GM12878 (cell line): ENCODE measurements at regions not wholly inside any gene's neighbourhood (a gene's known extent, or its start where the extent isn't known, plus 50 kb on each side); places are given as distances from the start of the nearest gene placed in this dataset.

Experiments
- ATAC-seq: fragments of 200-7000 bp; cut with Tn5 transposase; 3 replicates; pipeline ENCODE4 v1.9.1; 2020; ENCODE audit warnings: mild to moderate bottlenecking, moderate library complexity
- BruUV-seq: library from RNA; stranded (reverse); fragments of 400-500 nt; replicated peaks from 2 replicates; lab custom pipeline; 2021; lab: Mats Ljungman, UMichigan
- CTCF ChIA-PET: fragments of 300-600 bp; sonication (Branson Sonifier 250); formaldehyde crosslinking; extraction: SDS; loops from one replicate; lab custom pipeline; 2021; ENCODE audit warnings: inconsistent platforms; lab: Yijun Ruan, JAX
- POLR2A ChIA-PET: fragments of 350-600 bp; formaldehyde crosslinking; extraction: SDS; loops from one replicate; lab custom pipeline; 2021; ENCODE audit warnings: inconsistent platforms; lab: Charles Lee
- RAD21 ChIA-PET: fragments of 300-600 bp; sonication (Branson Sonifier 250); formaldehyde crosslinking; loops from one replicate; lab custom pipeline; 2023; ENCODE audit warnings: antibody characterized with exemption; ENCODE audit not compliant: unreplicated experiment; lab: Charles Lee
- SMC1A ChIA-PET: fragments of 300-600 bp; sonication (Branson Sonifier 250); formaldehyde crosslinking; loops from one replicate; lab custom pipeline; 2023; ENCODE audit not compliant: unreplicated experiment, uncharacterized antibody; lab: Charles Lee
- DNase-seq: peaks from one replicate; pipeline ENCODE4 v3.0.0-alpha.2; 2011; ENCODE audit warnings: low read depth, low spot score
- FAIRE-seq: peaks from 3 replicates; lab custom pipeline; 2011; peaks lifted over from hg19 to GRCh38; lab: Jason Lieb, UNC
- H2AFZ ChIP-seq: 2 replicates; pipeline ENCODE4 v1.6.0; 2011; ENCODE audit warnings: low read depth, low read length, control low read depth; ENCODE audit not compliant: control insufficient read depth
- H3K27ac ChIP-seq: 2 replicates; pipeline ENCODE4 v1.5.1; 2011; ENCODE audit warnings: control low read depth; ENCODE audit not compliant: control insufficient read depth, insufficient read depth
- H3K27me3 ChIP-seq, 2 experiments: replicated peaks in 1 of 2; 2 replicates each; pipeline versions ENCODE4 v1.6.0 to v1.6.1; 2011; ENCODE audit warnings: low read length in 1 of 2; ENCODE audit not compliant: control insufficient read depth in 2 of 2, insufficient read depth in 2 of 2
- H3K36me3 ChIP-seq, 2 experiments: 2 replicates each; pipeline ENCODE4 v1.5.1; 2011; ENCODE audit warnings: low read length in 1 of 2; ENCODE audit not compliant: control insufficient read depth in 2 of 2, insufficient read depth in 2 of 2
- H3K4me1 ChIP-seq: 2 replicates; pipeline ENCODE4 v1.6.1; 2011; ENCODE audit warnings: mild to moderate bottlenecking, low read length, moderate library complexity, mixed read lengths; ENCODE audit not compliant: control insufficient read depth, insufficient read depth
- H3K4me2 ChIP-seq: 2 replicates; pipeline ENCODE4 v1.6.0; 2011; ENCODE audit warnings: control low read depth; ENCODE audit not compliant: control insufficient read depth, insufficient read depth
- H3K4me3 ChIP-seq: fragments of 200-600 bp; sonication (generic); 2 replicates; pipeline ENCODE4 v1.5.1; 2016
- H3K79me2 ChIP-seq: 2 replicates; pipeline ENCODE4 v1.6.0; 2011; ENCODE audit warnings: low read length; ENCODE audit not compliant: control insufficient read depth, insufficient read depth
- H3K9ac ChIP-seq: 2 replicates; pipeline ENCODE4 v1.8.0; 2011; ENCODE audit warnings: low read length, control low read depth, mixed read lengths; ENCODE audit not compliant: control insufficient read depth, insufficient read depth
- H3K9me3 ChIP-seq: replicated peaks from 3 replicates; pipeline ENCODE4 v1.5.1; 2011; ENCODE audit warnings: mild to moderate bottlenecking, low read length; ENCODE audit not compliant: control insufficient read depth, insufficient read depth
- H4K20me1 ChIP-seq: 2 replicates; pipeline ENCODE4 v1.6.0; 2011; ENCODE audit not compliant: control insufficient read depth, insufficient read depth
- ATF7 ChIP-seq: fragments of 450-650 bp; IDR thresholded peaks from 2 replicates; pipeline ENCODE4 v1.6.1; 2016; ENCODE audit warnings: low read depth, mild to moderate bottlenecking
- BCLAF1 ChIP-seq: fragments of 450-650 bp; IDR thresholded peaks from 2 replicates; pipeline ENCODE4 v1.6.1; 2017; ENCODE audit warnings: antibody characterized with exemption, mild to moderate bottlenecking, moderate library complexity
- CHD4 ChIP-seq: fragments of 200-600 bp; sonication (generic); IDR thresholded peaks from 2 replicates; pipeline ENCODE4 v1.6.1; 2016; ENCODE audit warnings: mild to moderate bottlenecking
- ELK1 ChIP-seq: IDR thresholded peaks from 2 replicates; pipeline ENCODE4 v1.6.1; 2012; ENCODE audit warnings: low read depth, low read length, improper control_type of control experiment
- IRF3 ChIP-seq: fragments of 450-650 bp; IDR thresholded peaks from 2 replicates; pipeline ENCODE4 v1.6.1; 2014; ENCODE audit warnings: mild to moderate bottlenecking
- MAX ChIP-seq: IDR thresholded peaks from 2 replicates; pipeline ENCODE4 v1.6.1; 2012; ENCODE audit warnings: low read depth, low read length, improper control_type of control experiment
- MEF2B ChIP-seq: fragments of 450-650 bp; IDR thresholded peaks from 2 replicates; pipeline ENCODE4 v1.6.1; 2018; ENCODE audit warnings: mild to moderate bottlenecking, moderate library complexity; ENCODE audit not compliant: partially characterized antibody, poor library complexity, severe bottlenecking
- MLLT1 ChIP-seq: fragments of 450-650 bp; IDR thresholded peaks from 2 replicates; pipeline ENCODE4 v1.6.1; 2016; ENCODE audit warnings: mild to moderate bottlenecking
- RFX5 ChIP-seq: IDR thresholded peaks from 2 replicates; pipeline ENCODE4 v1.6.1; 2011; ENCODE audit warnings: low read depth, low read length, improper control_type of control experiment
- SIN3A ChIP-seq: IDR thresholded peaks from 2 replicates; pipeline ENCODE4 v1.6.1; 2012; ENCODE audit warnings: low read depth, low read length, improper control_type of control experiment
- SRF ChIP-seq, 2 experiments: IDR thresholded peaks; 2 replicates each; pipeline ENCODE4 v1.6.1; 2011; ENCODE audit warnings: low read depth in 2 of 2, low read length in 2 of 2, mild to moderate bottlenecking in 1 of 2, moderate library complexity in 1 of 2
- STAT3 ChIP-seq: IDR thresholded peaks from 2 replicates; pipeline ENCODE4 v1.6.1; 2011; ENCODE audit warnings: low read depth, low read length, improper control_type of control experiment
- ZBTB33 ChIP-seq: fragments of 450-650 bp; IDR thresholded peaks from 2 replicates; pipeline ENCODE4 v1.6.1; 2017; ENCODE audit warnings: mild to moderate bottlenecking
- WGBS: methylation state at CpG from one replicate; pipeline ENCODE4 v1.1.6; 2016; ENCODE audit warnings: low lambda C conversion rate; ENCODE audit not compliant: insufficient replicate concordance, insufficient coverage; ENCODE audit errors: missing lambda C conversion rate; 5-methylcytosine and 5-hydroxymethylcytosine counted together
- in situ Hi-C: fragments of 300-500 bp; cut with MboI; formaldehyde crosslinking; loops from 9 replicates; pipeline ENCODE4 v1.14.3; 2018; ENCODE audit warnings: mixed read lengths
- intact Hi-C: fragments of 100-400 bp; cut with micrococcal nuclease; formaldehyde crosslinking; loops from one replicate; pipeline ENCODE4 v1.14.2; 2022; ENCODE audit not compliant: unreplicated experiment

- no peak for TF ChIP-seq MLLT1
These were observed 632.2 kb downstream of the PCDH19 start (continued) for GRCh38 chrX:99777912-99778311.

GRCh38 chrX:99761731-99762130, 648.3 kb downstream of the PCDH19 start:
- Histone ChIP-seq H3K9ac (no peak overlapping the region), H2AFZ (no peak overlapping the region), H3K79me2 (no peaks in the 10 kb centered on the region), H3K4me1 (no peaks in the 10 kb centered on the region), H3K36me3 (no peaks in the 10 kb centered on the region), H3K4me2 (no peak overlapping the region), H3K27me3 (no peaks in the 10 kb centered on the region), H3K9me3 (no peaks in the 10 kb centered on the region; the same call in 2 of the 3 replicates), H3K27ac (no peak overlapping the region), H4K20me1 (no peaks in the 10 kb centered on the region), H3K4me3 (no peak overlapping the region)
- ChIA-PET POLR2A (no interaction called here), RAD21 (no interaction called here), CTCF (no interaction called here), SMC1A (no interaction called here)
- 31% methylated on average over 3 of the region's 3 CpGs for WGBS
- FAIRE-seq, result no peak
- intact Hi-C loops (no loop called here), in situ Hi-C loops (no loop called here)
- DNase-seq, result no peak
- ATAC-seq, result no peak
- BruUV-seq, result no TSS peak
- TF ChIP-seq RFX5 (no peak), ZBTB33 (no peak), SIN3A (no peak), IRF3 (no peak), SRF (IDR thresholded peaks at IDR 0.05; ENCODE audit: low read depth in 2 of 2, low read length in 2 of 2) (no peak), BCLAF1 (no peak), MAX (no peak), ELK1 (no peak), STAT3 (no peak), ATF7 (no peak), MEF2B (no peak), CHD4 (no peak)
